SK-N-SH (cell line): ENCODE measurements at regions not wholly inside any gene's neighbourhood (a gene's known extent, or its start where the extent isn't known, plus 50 kb on each side); places are given as distances from the start of the nearest gene placed in this dataset.

Source experiments
- CTCF ChIA-PET: fragments of 300-600, 350-600 bp; formaldehyde crosslinking; extraction: SDS; loops from one replicate; lab custom pipeline; 2021; lab: Yijun Ruan, JAX
- POLR2A ChIA-PET: fragments of 350-600 bp; sonication (Branson Sonifier 250); formaldehyde crosslinking; extraction: SDS; loops from one replicate; lab custom pipeline; 2020; ENCODE audit warnings: antibody characterized with exemption, inconsistent platforms; lab: Yijun Ruan, JAX
- DNase-seq: peaks from one replicate; pipeline ENCODE4 v3.0.0; 2012
- H2AFZ ChIP-seq: fragments of 200-600 bp; sonication (generic); 2 replicates; pipeline ENCODE4 v1.8.1; 2016; ENCODE audit warnings: antibody characterized with exemption, mild to moderate bottlenecking, low read depth
- H3F3A ChIP-seq: fragments of 200-600 bp; sonication (generic); replicated peaks from 2 replicates; pipeline ENCODE3; 2016; ENCODE audit warnings: antibody characterized with exemption, mild to moderate bottlenecking; ENCODE audit not compliant: insufficient read depth
- H3K27ac ChIP-seq, 2 experiments: fragments of 200-500 bp in 1 of 2; fragments of 200-600 bp in 1 of 2; sonication (Bioruptor generic) in 1 of 2; sonication (generic), shearing (Covaris generic) in 1 of 2; 2 replicates each; pipeline versions ENCODE4 v1.5.1 to v1.6.1; 2014 to 2016; ENCODE audit warnings: low read depth in 2 of 2, inconsistent platforms in 1 of 2, low read length in 1 of 2, mild to moderate bottlenecking in 1 of 2, mixed read lengths in 1 of 2
- H3K27me3 ChIP-seq: fragments of 200-600 bp; sonication (generic), shearing (Covaris generic); 2 replicates; pipeline ENCODE4 v1.6.1; 2016; ENCODE audit warnings: mixed run types; ENCODE audit not compliant: insufficient read depth
- H3K36me3 ChIP-seq, 2 experiments: fragments of 200-500 bp in 1 of 2; fragments of 200-600 bp in 1 of 2; sonication (Bioruptor generic) in 1 of 2; sonication (generic) in 1 of 2; replicated peaks in 1 of 2; 2 replicates each; pipeline versions ENCODE3 to v1.5.1; 2014 to 2016; ENCODE audit warnings: low read length in 1 of 2, mild to moderate bottlenecking in 1 of 2; ENCODE audit not compliant: insufficient read depth in 2 of 2, control insufficient read depth in 1 of 2
- H3K4me1 ChIP-seq, 2 experiments: fragments of 200-500 bp in 1 of 2; fragments of 200-600 bp in 1 of 2; sonication (Bioruptor generic) in 1 of 2; sonication (generic), shearing (Covaris generic) in 1 of 2; 2 replicates each; pipeline versions ENCODE4 v1.5.1 to v1.6.1; 2014 to 2016; ENCODE audit warnings: low read depth in 1 of 2, low read length in 1 of 2, mixed run types in 1 of 2; ENCODE audit not compliant: insufficient read depth in 2 of 2, control insufficient read depth in 1 of 2
- H3K4me2 ChIP-seq: fragments of 200-600 bp; sonication (generic), shearing (Covaris generic); 2 replicates; pipeline ENCODE4 v1.6.1; 2017; ENCODE audit warnings: mixed run types
- H3K4me3 ChIP-seq, 2 experiments: fragments of 200-500 bp in 1 of 2; fragments of 200-600 bp in 1 of 2; sonication (Bioruptor generic) in 1 of 2; sonication (generic), shearing (Covaris generic) in 1 of 2; 2 replicates each; pipeline versions ENCODE4 v1.5.1 to v1.8.1; 2014 to 2016; ENCODE audit warnings: low read depth in 2 of 2, inconsistent platforms in 1 of 2, low read length in 1 of 2, mild to moderate bottlenecking in 1 of 2, mixed read lengths in 1 of 2, moderate library complexity in 1 of 2
- H3K79me2 ChIP-seq: fragments of 200-600 bp; sonication (generic); 2 replicates; pipeline ENCODE4 v1.8.1; 2017; ENCODE audit warnings: mild to moderate bottlenecking; ENCODE audit not compliant: insufficient read depth
- H3K9ac ChIP-seq: fragments of 200-600 bp; sonication (generic); 2 replicates; pipeline ENCODE4 v1.6.1; 2017; ENCODE audit warnings: mixed run types
- H3K9me2 ChIP-seq: fragments of 200-600 bp; sonication (generic); 2 replicates; pipeline ENCODE4 v1.6.1; 2017; ENCODE audit warnings: mixed run types
- H3K9me3 ChIP-seq: fragments of 200-600 bp; sonication (generic); 2 replicates; pipeline ENCODE4 v1.6.1; 2017; ENCODE audit warnings: mixed run types, mild to moderate bottlenecking, moderate library complexity
- H4K20me1 ChIP-seq: fragments of 200-600 bp; sonication (generic); 2 replicates; pipeline ENCODE4 v1.6.1; 2017; ENCODE audit warnings: mild to moderate bottlenecking, mixed run types; ENCODE audit not compliant: insufficient read depth
- FOSL2 ChIP-seq: IDR thresholded peaks from 2 replicates; pipeline ENCODE4 v1.4.0; 2012; ENCODE audit warnings: low read depth, mild to moderate bottlenecking, moderate library complexity, borderline replicate concordance
- GATA2 ChIP-seq: sonication (generic); formaldehyde crosslinking; IDR thresholded peaks from 2 replicates; pipeline ENCODE4 v1.5.0; 2020; ENCODE audit warnings: mild to moderate bottlenecking, missing genetic modification reagents
- JUND ChIP-seq: IDR thresholded peaks from 2 replicates; pipeline ENCODE4 v1.4.0; 2012
- MXI1 ChIP-seq: IDR thresholded peaks from 2 replicates; pipeline ENCODE4 v1.6.1; 2012; ENCODE audit warnings: mild to moderate bottlenecking, low read depth, low read length, improper control_type of control experiment
- NFIC ChIP-seq: IDR thresholded peaks from 2 replicates; pipeline ENCODE4 v1.4.0; 2012; ENCODE audit warnings: borderline replicate concordance
- NRF1 ChIP-seq: IDR thresholded peaks from 2 replicates; pipeline ENCODE4 v1.6.1; 2012; ENCODE audit warnings: low read depth, mild to moderate bottlenecking, low read length
- RCOR1 ChIP-seq: fragments of 150-350 bp; IDR thresholded peaks from 2 replicates; pipeline ENCODE4 v1.6.1; 2017; ENCODE audit warnings: antibody characterized with exemption, low read length
- RFX5 ChIP-seq: IDR thresholded peaks from 2 replicates; pipeline ENCODE4 v1.6.1; 2012; ENCODE audit warnings: mild to moderate bottlenecking, improper control_type of control experiment, low read length
- RXRA ChIP-seq: IDR thresholded peaks from 2 replicates; pipeline ENCODE4 v1.4.0; 2012; ENCODE audit warnings: low read depth, mild to moderate bottlenecking, borderline replicate concordance
- TAF1 ChIP-seq: IDR thresholded peaks from 2 replicates; pipeline ENCODE4 v1.6.1; 2012; ENCODE audit warnings: low read depth, mild to moderate bottlenecking, low read length, moderate library complexity, borderline replicate concordance
- TEAD4 ChIP-seq: IDR thresholded peaks from 2 replicates; pipeline ENCODE4 v1.4.0; 2012; ENCODE audit warnings: mild to moderate bottlenecking, borderline replicate concordance; ENCODE audit not compliant: insufficient read depth
- WGBS: methylation state at CpG from one replicate; pipeline ENCODE4 v1.1.6; 2017; ENCODE audit warnings: low lambda C conversion rate; 5-methylcytosine and 5-hydroxymethylcytosine counted together
- TF ChIP-seq, protein P1 (sequence below): IDR thresholded peaks from 2 replicates; pipeline ENCODE4 v1.4.0; 2012; ENCODE audit warnings: low read depth
- TF ChIP-seq, protein P2 (sequence below): fragments of 150-350 bp; IDR thresholded peaks from 2 replicates; pipeline ENCODE4 v1.6.1; 2016; ENCODE audit warnings: mild to moderate bottlenecking, low read depth, low read length

- Histone ChIP-seq H3K36me3 (no peaks in the 10 kb centered on the region), H3K27ac (no peak overlapping the region), H3K4me3 (no peak overlapping the region), H3K27me3 (no peaks in the 10 kb centered on the region; the same call in 1 of the 2 replicates)
- no peak for DNase-seq
- CTCF ChIA-PET, result no interaction called here
- no peak for TF ChIP-seq RFX5
- TF ChIP-seq TAF1, result no peak
- TF ChIP-seq, protein P1, sequence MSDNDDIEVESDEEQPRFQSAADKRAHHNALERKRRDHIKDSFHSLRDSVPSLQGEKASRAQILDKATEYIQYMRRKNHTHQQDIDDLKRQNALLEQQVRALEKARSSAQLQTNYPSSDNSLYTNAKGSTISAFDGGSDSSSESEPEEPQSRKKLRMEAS, result no peak
- TF ChIP-seq GATA2 (CRISPR knock-in tag), result no peak
- no peak for TF ChIP-seq FOSL2
- no peak for TF ChIP-seq MXI1
- TF ChIP-seq RCOR1, result no peak
- TF ChIP-seq NFIC, result no peak
- TF ChIP-seq NRF1, result no peak
- TF ChIP-seq, protein P2, sequence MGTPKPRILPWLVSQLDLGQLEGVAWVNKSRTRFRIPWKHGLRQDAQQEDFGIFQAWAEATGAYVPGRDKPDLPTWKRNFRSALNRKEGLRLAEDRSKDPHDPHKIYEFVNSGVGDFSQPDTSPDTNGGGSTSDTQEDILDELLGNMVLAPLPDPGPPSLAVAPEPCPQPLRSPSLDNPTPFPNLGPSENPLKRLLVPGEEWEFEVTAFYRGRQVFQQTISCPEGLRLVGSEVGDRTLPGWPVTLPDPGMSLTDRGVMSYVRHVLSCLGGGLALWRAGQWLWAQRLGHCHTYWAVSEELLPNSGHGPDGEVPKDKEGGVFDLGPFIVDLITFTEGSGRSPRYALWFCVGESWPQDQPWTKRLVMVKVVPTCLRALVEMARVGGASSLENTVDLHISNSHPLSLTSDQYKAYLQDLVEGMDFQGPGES, result no peak
- TF ChIP-seq RXRA, result no peak
- TF ChIP-seq, all 33 proteins: peak for 0
- Histone ChIP-seq H3K9me2 (no peaks in the 10 kb centered on the region), H3K9me3 (no peaks in the 10 kb centered on the region), H3K4me2 (no peak overlapping the region), H4K20me1 (no peaks in the 10 kb centered on the region), H3K9ac (no peak overlapping the region), H3K79me2 (no peaks in the 10 kb centered on the region), H3K4me1 (no peaks in the 10 kb centered on the region), H3F3A (no peaks in the 10 kb centered on the region), H2AFZ (no peak overlapping the region)
- POLR2A ChIA-PET, result no interaction called here
- WGBS, result 17% methylated on average over 3 of the region's 3 CpGs
These were observed 97.2 kb upstream of the EDNRB start for GRCh38 chr13:78015782-78016181.

GRCh38 chr13:78012046-78012445, 93.4 kb upstream of the EDNRB start:
- no peak overlapping the region for H3K27ac ChIP-seq
- TF ChIP-seq JUND, result no peak
- no peak for TF ChIP-seq TEAD4
- TF ChIP-seq, all 33 proteins: peak for 0
- Histone ChIP-seq H3K9me3 (no peaks in the 10 kb centered on the region), H3K4me2 (no peak overlapping the region), H3K4me1 (no peaks in the 10 kb centered on the region), H4K20me1 (no peaks in the 10 kb centered on the region), H3K9me2 (no peaks in the 10 kb centered on the region), H3K27me3 (no peaks in the 10 kb centered on the region; the same call in 1 of the 2 replicates), H3K9ac (no peak overlapping the region), H3F3A (no peaks in the 10 kb centered on the region), H3K36me3 (no peaks in the 10 kb centered on the region), H3K4me3 (no peak overlapping the region), H2AFZ (no peak overlapping the region), H3K79me2 (no peaks in the 10 kb centered on the region)
- no peak for DNase-seq
- POLR2A ChIA-PET, result no interaction called here
- CTCF ChIA-PET, result interaction anchor here (1.2 kb wide), 1 partner anchor 109 kb away, joined by 4 read pairs; no protein-coding TSS in a partner anchor
- 8% methylated on average over 2 of the region's 2 CpGs for WGBS

DNA sequence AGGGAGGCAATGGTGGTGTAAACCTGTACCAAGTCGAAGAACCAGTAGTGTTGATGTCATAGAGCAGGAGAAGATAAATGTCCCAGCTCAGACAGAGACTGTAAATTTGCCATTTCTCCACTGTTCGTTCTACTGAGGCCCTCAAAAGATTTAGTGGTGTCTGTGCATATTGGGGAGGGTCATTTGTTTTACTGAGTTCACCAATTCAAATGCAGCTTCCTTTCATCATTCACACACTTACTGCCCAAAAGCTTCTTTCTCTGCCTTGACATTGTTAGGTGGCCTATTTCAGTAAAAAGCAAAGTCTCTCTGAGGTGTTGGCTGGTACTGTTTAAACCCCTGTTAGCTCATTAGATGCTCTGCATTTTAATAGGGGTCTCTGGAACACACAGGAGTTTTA, 86.2 kb upstream of the EDNRB start:
- Histone ChIP-seq H3K27me3 (no peaks in the 10 kb centered on the region), H3K4me2 (no peak overlapping the region), H4K20me1 (no peaks in the 10 kb centered on the region), H3K4me3 (no peak overlapping the region), H3F3A (no peaks in the 10 kb centered on the region), H3K79me2 (no peaks in the 10 kb centered on the region), H3K9me2 (no peaks in the 10 kb centered on the region), H3K9ac (no peak overlapping the region), H3K9me3 (no peaks in the 10 kb centered on the region), H3K36me3 (no peaks in the 10 kb centered on the region), H2AFZ (no peak overlapping the region), H3K27ac (no peak overlapping the region), H3K4me1 (no peaks in the 10 kb centered on the region)
- POLR2A ChIA-PET, result no interaction called here
- WGBS, result 8% methylated on average over 2 of the region's 2 CpGs
- CTCF ChIA-PET, result no interaction called here
- TF ChIP-seq NRF1, result no peak
- no peak for DNase-seq
